ENCODE measurements at regions not wholly inside any gene's neighbourhood (a gene's known extent, or its start where the extent isn't known, plus 50 kb on each side); places are given as distances from the start of the nearest gene placed in this dataset.

DNA sequence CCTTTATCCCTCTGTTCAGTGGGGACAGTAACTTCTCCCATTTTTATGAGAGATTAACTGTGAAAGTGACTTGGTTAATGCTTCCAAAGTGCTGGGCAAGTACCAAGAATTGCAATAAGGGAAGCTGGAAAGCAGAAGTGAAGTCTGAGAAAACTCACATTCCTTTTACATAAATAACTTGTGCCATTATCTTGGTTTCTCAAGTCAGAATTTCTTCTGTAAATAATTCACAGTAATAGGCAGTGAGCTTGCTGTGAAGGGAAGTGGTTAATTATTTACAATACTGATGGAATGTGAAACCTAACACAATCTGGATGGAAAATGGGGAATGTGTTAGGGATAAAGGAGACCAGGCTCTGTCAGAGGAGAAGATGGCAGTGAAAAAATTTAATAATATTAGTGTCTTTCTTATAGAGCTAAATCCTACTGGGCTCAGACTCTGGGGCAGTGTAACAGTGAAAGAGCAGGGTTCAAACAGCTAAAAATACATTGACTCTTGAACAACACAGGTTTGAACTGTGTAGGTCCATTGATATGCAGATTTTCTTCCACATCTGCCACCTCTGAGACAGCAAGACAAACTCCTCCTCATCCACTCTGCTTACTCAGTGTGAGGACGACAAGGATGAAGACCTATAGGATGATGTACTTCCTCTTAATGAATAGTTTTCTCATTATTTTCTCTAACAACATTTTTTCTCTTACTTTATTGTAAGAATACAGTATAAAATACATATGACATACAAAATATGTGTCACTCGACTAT is 251.5 kb upstream of the ISX start:
- H3K4me3 Mint-ChIP-seq, result no peak overlapping the region
- H3K9me3 Mint-ChIP-seq (ENCODE audit: insufficient read depth), result no peaks in the 10 kb centered on the region
- H3K27ac Mint-ChIP-seq, result no peak overlapping the region
- POLR2A ChIA-PET, result no interaction called here
- peaks cover 6% of the 10 kb centered on the region for H3K27me3 Mint-ChIP-seq
- Histone ChIP-seq H3K4me1 (ENCODE audit: control insufficient read depth in 2 of 2, insufficient read depth in 2 of 2, low read length in 2 of 2) (no peaks in the 10 kb centered on the region), H3K27ac (ENCODE audit: low read length in 2 of 2) (no peak overlapping the region), H3K9ac (ENCODE audit: low read length) (no peak overlapping the region), H3K4me3 (ENCODE audit: control extremely low read depth in 1 of 5, extremely low read depth in 1 of 5, insufficient read depth in 1 of 5, low read depth in 2 of 5, low read length in 4 of 5) (no peak overlapping the region), H3K79me2 (ENCODE audit: control insufficient read depth, insufficient read depth, low read length) (no peaks in the 10 kb centered on the region), H3K36me3 (replicated peaks in 1 of 2; ENCODE audit: control extremely low read depth in 1 of 2, control insufficient read depth in 1 of 2, extremely low read depth in 1 of 2, insufficient read depth in 2 of 2, low read length in 1 of 2) (no peaks in the 10 kb centered on the region), H2AFZ (ENCODE audit: insufficient read depth, low read depth, low read length, poor library complexity, severe bottlenecking) (no peak overlapping the region), H4K20me1 (ENCODE audit: control insufficient read depth, insufficient read depth, low read length, poor library complexity, severe bottlenecking) (no peaks in the 10 kb centered on the region), H3K4me2 (replicated peaks; ENCODE audit: low read depth, low read length, poor library complexity, severe bottlenecking) (no peak overlapping the region), H3K27me3 (replicated peaks in 1 of 4; ENCODE audit: control extremely low read depth in 1 of 4, control insufficient read depth in 3 of 4, insufficient read depth in 4 of 4, low read length in 3 of 4) (no peaks in the 10 kb centered on the region), H3K9me3 (ENCODE audit: control extremely low read depth in 1 of 3, control insufficient read depth in 2 of 3, insufficient read depth in 1 of 3, low read length in 2 of 3) (peaks cover 0 to 3% (median 0%) of the 10 kb centered on the region in 3 donors)
- intact Hi-C loops (cut with micrococcal nuclease), result no loop called here
- WGBS (ENCODE audit: insufficient coverage), result no CpG with 5 or more reads among the region's 2 CpGs
- no peak for DNase-seq
- CTCF ChIA-PET, result no interaction called here
- H3K4me1 Mint-ChIP-seq, result no peaks in the 10 kb centered on the region
- ATAC-seq (ENCODE audit: low read depth), result no peak
- TF ChIP-seq, protein P1, sequence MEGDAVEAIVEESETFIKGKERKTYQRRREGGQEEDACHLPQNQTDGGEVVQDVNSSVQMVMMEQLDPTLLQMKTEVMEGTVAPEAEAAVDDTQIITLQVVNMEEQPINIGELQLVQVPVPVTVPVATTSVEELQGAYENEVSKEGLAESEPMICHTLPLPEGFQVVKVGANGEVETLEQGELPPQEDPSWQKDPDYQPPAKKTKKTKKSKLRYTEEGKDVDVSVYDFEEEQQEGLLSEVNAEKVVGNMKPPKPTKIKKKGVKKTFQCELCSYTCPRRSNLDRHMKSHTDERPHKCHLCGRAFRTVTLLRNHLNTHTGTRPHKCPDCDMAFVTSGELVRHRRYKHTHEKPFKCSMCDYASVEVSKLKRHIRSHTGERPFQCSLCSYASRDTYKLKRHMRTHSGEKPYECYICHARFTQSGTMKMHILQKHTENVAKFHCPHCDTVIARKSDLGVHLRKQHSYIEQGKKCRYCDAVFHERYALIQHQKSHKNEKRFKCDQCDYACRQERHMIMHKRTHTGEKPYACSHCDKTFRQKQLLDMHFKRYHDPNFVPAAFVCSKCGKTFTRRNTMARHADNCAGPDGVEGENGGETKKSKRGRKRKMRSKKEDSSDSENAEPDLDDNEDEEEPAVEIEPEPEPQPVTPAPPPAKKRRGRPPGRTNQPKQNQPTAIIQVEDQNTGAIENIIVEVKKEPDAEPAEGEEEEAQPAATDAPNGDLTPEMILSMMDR (IDR thresholded peaks at IDR 0.05), result no peak
- no peak for TF ChIP-seq EZH2 (IDR thresholded peaks at IDR 0.05; ENCODE audit: borderline replicate concordance, insufficient read depth, low read depth, low read length, poor library complexity, severe bottlenecking)

GRCh38 chr22:34829485-34829884 is 236.5 kb upstream of the ISX start:
- ATAC-seq (ENCODE audit: low read depth) (no peak), DNase-seq (no peak)
- TF ChIP-seq, protein P1 (IDR thresholded peaks at IDR 0.05), result no peak
- no peak for TF ChIP-seq EZH2 (IDR thresholded peaks at IDR 0.05; ENCODE audit: borderline replicate concordance, insufficient read depth, low read depth, low read length, poor library complexity, severe bottlenecking)
- H3K9me3 Mint-ChIP-seq (ENCODE audit: insufficient read depth), result peaks cover 2% of the 10 kb centered on the region
- no peak overlapping the region for H3K9ac ChIP-seq (ENCODE audit: low read length)
- CTCF ChIA-PET, result no interaction called here
- H3K79me2 ChIP-seq (ENCODE audit: control insufficient read depth, insufficient read depth, low read length), result no peaks in the 10 kb centered on the region
- H3K36me3 ChIP-seq (replicated peaks in 1 of 2; ENCODE audit: control extremely low read depth in 1 of 2, control insufficient read depth in 1 of 2, extremely low read depth in 1 of 2, insufficient read depth in 2 of 2, low read length in 1 of 2), result no peaks in the 10 kb centered on the region
- no peaks in the 10 kb centered on the region for H4K20me1 ChIP-seq (ENCODE audit: control insufficient read depth, insufficient read depth, low read length, poor library complexity, severe bottlenecking)
- 96% methylated on average over 3 of the region's 3 CpGs for WGBS (ENCODE audit: insufficient coverage)
- H3K4me3 ChIP-seq (ENCODE audit: control extremely low read depth in 1 of 5, extremely low read depth in 1 of 5, insufficient read depth in 1 of 5, low read depth in 2 of 5, low read length in 4 of 5), result no peak overlapping the region
- no peak overlapping the region for H3K4me3 Mint-ChIP-seq
- no peaks in the 10 kb centered on the region for H3K9me3 ChIP-seq (ENCODE audit: control extremely low read depth in 1 of 3, control insufficient read depth in 2 of 3, insufficient read depth in 1 of 3, low read length in 2 of 3)
- H3K27me3 ChIP-seq (replicated peaks in 1 of 4; ENCODE audit: control extremely low read depth in 1 of 4, control insufficient read depth in 3 of 4, insufficient read depth in 4 of 4, low read length in 3 of 4), result no peaks in the 10 kb centered on the region
- no peaks in the 10 kb centered on the region for H3K4me1 ChIP-seq (ENCODE audit: control insufficient read depth in 2 of 2, insufficient read depth in 2 of 2, low read length in 2 of 2)
- H3K4me1 Mint-ChIP-seq, result no peaks in the 10 kb centered on the region
- no peaks in the 10 kb centered on the region for H3K27me3 Mint-ChIP-seq
- POLR2A ChIA-PET, result no interaction called here
- H2AFZ ChIP-seq (ENCODE audit: insufficient read depth, low read depth, low read length, poor library complexity, severe bottlenecking), result no peak overlapping the region
- no peak overlapping the region for H3K27ac Mint-ChIP-seq
- intact Hi-C loops (cut with micrococcal nuclease), result no loop called here
- H3K27ac ChIP-seq (ENCODE audit: low read length in 2 of 2), result no peak overlapping the region
- H3K4me2 ChIP-seq (replicated peaks; ENCODE audit: low read depth, low read length, poor library complexity, severe bottlenecking), result no peak overlapping the region

Measured in B cell (primary cell).